ENCODE measurements at regions not wholly inside any gene's neighbourhood (a gene's known extent, or its start where the extent isn't known, plus 50 kb on each side); places are given as distances from the start of the nearest gene placed in this dataset.

DNA sequence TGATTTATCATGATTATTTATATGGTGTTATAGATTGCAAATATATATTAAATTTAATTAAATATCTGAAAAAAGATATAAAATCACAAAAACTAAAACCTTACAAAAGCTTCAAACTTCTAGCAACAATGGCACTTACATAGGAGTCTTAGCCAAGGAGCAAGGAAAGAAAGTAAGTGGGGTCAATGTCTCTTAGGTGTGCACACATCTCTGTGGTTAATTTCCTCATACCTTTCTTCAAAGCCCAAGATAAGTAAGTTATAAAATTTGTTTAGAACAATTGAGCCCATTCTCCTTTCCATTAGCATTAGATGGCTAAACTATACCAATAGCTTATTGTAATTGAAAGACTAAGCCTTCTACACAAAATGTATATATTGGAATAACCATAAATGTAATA lies 161.6 kb upstream of the PDE4D start:
- no peak for TF ChIP-seq CTCF (tag by site-specific recombination; IDR thresholded peaks at IDR 0.05)
- no peak for TF ChIP-seq SCRT2 (tag by site-specific recombination; IDR thresholded peaks at IDR 0.05)
- no peak for TF ChIP-seq RBAK (tag by site-specific recombination; IDR thresholded peaks at IDR 0.05)
- TF ChIP-seq REST (tag by site-specific recombination; IDR thresholded peaks at IDR 0.05): no peak
- no peak for TF ChIP-seq REPIN1 (tag by site-specific recombination; IDR thresholded peaks at IDR 0.05; ENCODE audit: low read depth)
- no peak for TF ChIP-seq SP7 (tag by site-specific recombination; IDR thresholded peaks at IDR 0.05)
- TF ChIP-seq, protein P1, sequence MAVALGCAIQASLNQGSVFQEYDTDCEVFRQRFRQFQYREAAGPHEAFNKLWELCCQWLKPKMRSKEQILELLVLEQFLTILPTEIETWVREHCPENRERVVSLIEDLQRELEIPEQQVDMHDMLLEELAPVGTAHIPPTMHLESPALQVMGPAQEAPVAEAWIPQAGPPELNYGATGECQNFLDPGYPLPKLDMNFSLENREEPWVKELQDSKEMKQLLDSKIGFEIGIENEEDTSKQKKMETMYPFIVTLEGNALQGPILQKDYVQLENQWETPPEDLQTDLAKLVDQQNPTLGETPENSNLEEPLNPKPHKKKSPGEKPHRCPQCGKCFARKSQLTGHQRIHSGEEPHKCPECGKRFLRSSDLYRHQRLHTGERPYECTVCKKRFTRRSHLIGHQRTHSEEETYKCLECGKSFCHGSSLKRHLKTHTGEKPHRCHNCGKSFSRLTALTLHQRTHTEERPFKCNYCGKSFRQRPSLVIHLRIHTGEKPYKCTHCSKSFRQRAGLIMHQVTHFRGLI (tag by site-specific recombination; IDR thresholded peaks at IDR 0.05): no peak
- TF ChIP-seq GLI2 (tag by site-specific recombination; IDR thresholded peaks at IDR 0.05; ENCODE audit: borderline replicate concordance, low read depth): no peak
- TF ChIP-seq ZNF274 (IDR thresholded peaks at IDR 0.05; ENCODE audit: low read length): no peak
- TF ChIP-seq ZNF274 (tag by site-specific recombination; IDR thresholded peaks at IDR 0.05; ENCODE audit: borderline replicate concordance): no peak
- TF ChIP-seq ZNF843 (tag by site-specific recombination; IDR thresholded peaks at IDR 0.05): no peak
- no peak for TF ChIP-seq ZNF747 (tag by site-specific recombination; IDR thresholded peaks at IDR 0.05)
